ENCODE measurements at regions not wholly inside any gene's neighbourhood (a gene's known extent, or its start where the extent isn't known, plus 50 kb on each side); places are given as distances from the start of the nearest gene placed in this dataset.
A peak's percentile ranks its signal among the peaks of the same experiment; 100 is the strongest.

DNA sequence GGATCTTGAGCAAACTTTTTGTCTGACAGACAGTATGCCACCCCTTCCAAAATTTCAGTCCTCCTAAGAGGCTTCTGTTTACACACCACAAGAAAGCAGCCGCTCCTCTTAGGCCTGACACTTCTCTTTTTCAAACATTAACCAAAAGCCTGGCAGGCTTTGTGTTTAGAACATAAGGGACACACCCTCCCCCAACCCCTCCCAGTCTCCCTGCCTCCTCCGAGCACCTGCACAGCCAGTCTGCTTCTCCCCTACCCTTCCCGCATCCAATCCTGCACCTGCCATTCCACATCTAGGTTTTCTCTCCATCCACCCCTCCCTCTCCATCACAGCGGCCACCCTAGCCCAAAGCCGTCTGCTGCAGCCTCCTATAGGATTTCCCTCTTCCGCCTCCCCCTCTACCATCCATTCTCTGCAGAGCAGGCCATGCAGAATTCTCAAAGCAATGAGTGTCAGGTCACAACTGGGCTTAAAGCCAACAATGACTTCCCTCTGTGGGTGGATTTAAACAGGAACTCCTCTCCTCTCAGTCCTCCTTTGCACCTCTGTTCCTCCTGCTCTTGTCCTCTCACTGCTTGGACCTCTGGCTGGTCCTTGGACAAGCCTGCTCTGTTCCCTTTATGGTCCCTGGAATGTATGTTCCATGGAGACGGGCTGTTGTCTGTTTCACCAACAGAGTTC is 478.2 kb downstream of the NPHP4 start:
- no peak overlapping the region for H3K27ac Mint-ChIP-seq
- no peaks in the 10 kb centered on the region for H3K4me1 Mint-ChIP-seq
- POLR2A ChIA-PET = no interaction called here
- CTCF ChIA-PET = interaction anchor here (0.7 kb wide), 1 partner anchor 116 kb away, joined by 3 read pairs; no protein-coding TSS in a partner anchor
- H3K9me3 Mint-ChIP-seq = no peaks in the 10 kb centered on the region
- DNase-seq = no peak
- H3K4me3 Mint-ChIP-seq = no peak overlapping the region
- peaks cover 3% of the 10 kb centered on the region for H3K27me3 Mint-ChIP-seq
- H3K36me3 Mint-ChIP-seq (ENCODE audit: low read depth) = no peaks in the 10 kb centered on the region

DNA sequence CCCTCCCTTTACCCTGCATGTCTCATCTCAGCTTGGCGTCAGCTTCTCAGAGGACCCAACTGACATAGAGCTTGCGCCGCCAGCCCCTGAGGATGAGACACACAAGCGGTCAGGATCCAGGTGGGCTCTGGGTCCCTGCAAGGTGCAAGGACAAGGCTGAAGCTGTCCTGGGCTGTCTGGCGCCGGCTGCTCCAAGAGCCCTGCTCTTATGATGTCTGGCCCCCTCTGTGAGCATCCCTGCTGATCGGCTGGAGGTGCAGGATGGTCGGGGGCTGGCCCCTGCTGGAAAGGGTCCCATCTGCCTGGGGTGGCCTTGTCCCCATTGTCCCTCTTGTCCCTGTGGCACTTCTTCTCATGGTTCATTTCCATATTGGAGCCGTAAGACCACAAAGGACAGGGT is 479.0 kb downstream of the NPHP4 start:
- POLR2A ChIA-PET = no interaction called here
- Mint-ChIP-seq H3K9me3 (no peaks in the 10 kb centered on the region), H3K4me1 (no peaks in the 10 kb centered on the region), H3K27ac (no peak overlapping the region), H3K27me3 (peaks cover 3% of the 10 kb centered on the region), H3K36me3 (ENCODE audit: low read depth) (no peaks in the 10 kb centered on the region), H3K4me3 (no peak overlapping the region)
- DNase-seq = no peak
- CTCF ChIA-PET = no interaction called here

DNA sequence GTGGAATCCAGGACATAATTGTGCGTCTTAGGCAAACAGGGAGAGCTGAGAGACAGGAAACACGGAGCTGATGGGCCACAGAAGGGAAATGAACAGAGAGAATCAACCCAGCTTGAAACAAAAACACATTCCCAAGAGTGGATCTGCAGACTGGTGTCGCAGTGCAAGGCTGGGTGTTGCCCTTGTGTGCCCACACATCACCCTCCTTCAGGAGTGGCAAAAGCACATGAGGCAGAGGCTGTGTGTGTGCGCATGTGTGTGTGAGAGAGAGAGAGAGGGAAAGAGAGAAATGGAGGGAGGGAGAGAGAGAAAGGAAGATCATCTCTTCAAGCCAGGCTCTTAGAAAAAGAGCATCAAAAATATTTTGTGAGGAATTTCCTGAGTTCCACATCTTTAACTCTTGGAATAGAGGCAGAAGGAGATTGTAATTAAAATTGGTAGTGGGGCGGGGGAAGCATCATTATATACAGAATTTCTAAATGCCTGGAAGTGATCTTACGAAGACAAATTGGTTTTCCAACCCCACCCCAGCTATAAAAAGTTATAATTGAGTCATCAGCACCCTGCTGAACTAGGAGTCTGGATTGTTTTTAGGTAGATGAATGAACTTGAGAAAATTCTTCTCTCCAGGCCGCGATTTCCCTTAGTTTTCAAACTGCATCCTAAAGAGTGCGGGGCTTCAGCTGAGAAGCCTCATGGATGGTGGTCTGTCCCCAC is 480.7 kb downstream of the NPHP4 start:
- no peaks in the 10 kb centered on the region for H3K36me3 Mint-ChIP-seq (ENCODE audit: low read depth)
- DNase-seq = no peak
- H3K27ac Mint-ChIP-seq = no peak overlapping the region
- POLR2A ChIA-PET = no interaction called here
- peaks cover 3% of the 10 kb centered on the region for H3K27me3 Mint-ChIP-seq
- no peaks in the 10 kb centered on the region for H3K9me3 Mint-ChIP-seq
- H3K4me3 Mint-ChIP-seq = no peak overlapping the region
- CTCF ChIA-PET = interaction anchor here (0.5 to 2.7 kb wide), 3 partner anchors 10 to 463 kb away, joined by 3 to 9 read pairs (median 4); no protein-coding TSS in a partner anchor
- H3K4me1 Mint-ChIP-seq = no peaks in the 10 kb centered on the region

DNA sequence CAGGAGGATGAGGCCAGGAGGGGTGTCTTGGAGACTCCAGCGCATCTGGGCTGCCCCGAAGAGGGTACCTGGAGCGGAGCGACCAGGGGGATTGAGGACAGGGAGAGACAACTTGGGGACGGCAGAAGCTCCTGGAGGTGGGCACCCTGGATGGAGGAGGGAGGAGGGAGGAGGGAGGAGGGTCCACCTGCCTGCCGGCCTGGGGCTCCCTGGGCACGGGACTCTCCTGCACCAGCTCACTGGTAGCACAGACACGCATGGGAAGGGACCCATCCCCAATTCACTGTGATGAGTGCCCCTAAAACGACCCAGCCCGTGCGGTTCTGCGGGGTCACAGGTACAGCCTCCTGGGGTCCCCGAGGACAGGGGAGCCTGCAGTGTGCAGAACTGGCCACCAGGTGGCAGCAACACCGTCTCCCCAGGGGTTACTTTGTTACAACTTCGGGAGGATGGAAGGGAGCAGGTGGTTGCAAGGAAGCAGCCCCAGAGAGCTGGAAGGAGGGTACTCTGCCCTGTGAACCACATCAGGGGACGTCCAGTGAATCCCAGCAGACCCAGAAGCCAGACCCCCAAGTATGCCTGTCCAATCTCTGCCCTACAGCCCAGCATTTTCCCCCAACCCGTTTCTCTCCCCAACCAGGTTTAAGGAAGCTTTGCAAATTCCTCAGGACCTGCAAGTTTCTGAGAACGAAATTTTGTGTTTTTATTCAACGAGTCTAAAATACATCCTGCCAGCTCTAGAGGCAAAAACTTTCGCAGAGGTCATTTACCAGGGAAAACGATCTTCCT is 482.4 kb downstream of the NPHP4 start:
- Mint-ChIP-seq H3K4me1 (no peaks in the 10 kb centered on the region), H3K27me3 (peaks cover 3% of the 10 kb centered on the region), H3K9me3 (no peaks in the 10 kb centered on the region), H3K4me3 (no peak overlapping the region), H3K36me3 (ENCODE audit: low read depth) (no peaks in the 10 kb centered on the region), H3K27ac (no peak overlapping the region)
- CTCF ChIA-PET = interaction anchor here (1.1 to 2.7 kb wide), 3 partner anchors 15 to 465 kb away, joined by 3 to 9 read pairs (median 4); no protein-coding TSS in a partner anchor
- DNase-seq = peak; percentile 68
- POLR2A ChIA-PET = no interaction called here

DNA sequence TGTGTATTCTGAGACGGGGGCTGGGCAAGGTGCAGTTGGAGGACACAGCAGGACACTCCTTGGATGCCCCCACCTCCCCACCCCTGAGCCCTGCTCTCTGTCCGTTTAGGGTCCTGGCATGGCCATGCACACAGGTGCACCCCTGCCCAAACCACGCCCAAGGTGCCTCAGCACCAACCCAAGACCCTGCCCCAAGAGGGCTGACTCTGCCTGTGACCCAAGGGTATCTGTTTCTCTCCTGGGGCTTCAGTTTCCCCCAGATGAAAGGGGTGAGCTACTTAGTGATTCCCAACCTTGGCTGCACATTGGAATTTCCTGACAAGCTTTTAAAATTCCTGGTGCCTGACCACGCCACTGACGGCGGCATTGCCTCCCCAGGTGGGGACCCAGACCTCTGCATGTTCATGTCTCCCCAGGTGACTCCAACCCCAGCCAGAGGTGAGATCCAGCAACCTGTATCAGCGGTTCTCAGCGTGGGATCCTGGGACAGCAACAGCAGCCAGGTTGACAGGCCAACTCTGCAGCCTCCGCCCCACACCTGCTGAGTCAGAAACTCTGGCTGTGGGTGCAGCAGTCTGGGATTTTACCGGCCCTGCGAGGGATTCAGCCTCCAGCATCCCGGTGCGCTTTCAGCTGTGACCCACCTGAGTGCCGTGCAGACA is 483.4 kb downstream of the NPHP4 start:
- DNase-seq = no peak
- ChIA-PET CTCF (interaction anchor here (1.1 kb wide), 1 partner anchor 25 kb away, joined by 3 read pairs; no protein-coding TSS in a partner anchor), POLR2A (no interaction called here)
- Mint-ChIP-seq H3K9me3 (no peaks in the 10 kb centered on the region), H3K4me3 (no peak overlapping the region), H3K27ac (no peak overlapping the region), H3K27me3 (peaks cover 3% of the 10 kb centered on the region), H3K36me3 (ENCODE audit: low read depth) (no peaks in the 10 kb centered on the region), H3K4me1 (no peaks in the 10 kb centered on the region)

DNA sequence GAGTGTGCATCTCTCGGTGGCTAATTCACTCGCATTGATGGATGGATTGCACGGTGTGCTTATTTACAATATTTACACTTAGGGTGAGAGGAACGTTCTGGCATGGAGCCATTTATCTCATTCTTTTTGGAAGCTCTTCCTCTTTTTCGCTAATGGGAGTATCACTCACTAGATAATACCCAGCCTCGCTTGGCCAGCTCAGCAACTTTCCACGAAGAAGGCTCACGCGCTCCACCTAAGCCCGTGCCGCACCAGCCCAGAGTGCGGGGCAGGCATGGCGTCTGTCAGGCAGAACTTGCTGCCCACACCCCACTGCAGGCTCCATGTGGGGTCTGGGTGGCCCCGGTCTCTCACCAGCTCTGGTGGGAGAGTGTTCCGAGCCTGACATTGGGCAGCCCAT is 484.9 kb downstream of the NPHP4 start:
- H3K4me3 Mint-ChIP-seq = no peak overlapping the region
- H3K9me3 Mint-ChIP-seq = no peaks in the 10 kb centered on the region
- peaks cover 3% of the 10 kb centered on the region for H3K27me3 Mint-ChIP-seq
- no peak overlapping the region for H3K27ac Mint-ChIP-seq
- H3K4me1 Mint-ChIP-seq = no peaks in the 10 kb centered on the region
- no peak for DNase-seq
- POLR2A ChIA-PET = no interaction called here
- CTCF ChIA-PET = no interaction called here
- H3K36me3 Mint-ChIP-seq (ENCODE audit: low read depth) = no peaks in the 10 kb centered on the region

DNA sequence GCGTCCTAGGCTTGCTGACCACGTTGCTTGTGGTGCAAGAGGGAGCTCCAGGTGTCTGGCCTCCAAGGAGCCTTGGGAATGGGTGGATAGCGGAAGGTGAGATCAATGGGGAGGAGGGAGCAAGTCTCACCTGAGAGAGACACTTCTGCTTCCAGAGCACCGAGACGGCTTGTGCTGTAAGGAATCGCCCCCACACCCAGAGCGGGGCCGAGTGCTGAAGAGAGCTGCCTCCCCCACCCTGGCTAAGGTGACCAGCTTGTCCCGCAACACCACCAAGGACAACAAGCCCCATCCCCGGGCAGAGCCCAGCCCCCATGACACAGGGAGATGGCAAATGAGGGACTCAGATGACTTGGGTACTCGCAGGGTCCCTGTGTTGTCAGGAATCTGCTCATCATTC is 485.6 kb downstream of the NPHP4 start:
- POLR2A ChIA-PET = no interaction called here

DNA sequence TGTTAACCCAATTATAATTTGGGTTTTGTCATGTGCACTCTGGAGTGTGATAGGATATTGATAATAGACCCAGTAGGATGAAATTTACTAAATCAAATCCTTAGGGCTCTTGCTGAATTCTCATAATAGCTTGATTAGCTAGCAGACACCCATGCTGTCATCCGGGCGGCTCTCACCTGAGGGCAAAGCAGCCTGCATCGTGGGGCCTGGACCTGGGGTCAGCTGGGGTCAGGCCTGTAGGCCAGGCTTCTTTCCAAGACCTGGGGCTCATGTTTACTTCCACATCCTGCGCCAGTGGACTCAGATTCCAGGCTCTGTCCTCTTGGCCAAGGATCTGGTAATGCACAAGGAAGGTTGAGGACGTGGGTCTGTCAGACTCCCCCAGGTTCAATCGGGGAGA is 486.3 kb downstream of the NPHP4 start:
- H3K27me3 Mint-ChIP-seq = no peaks in the 10 kb centered on the region
- no peaks in the 10 kb centered on the region for H3K9me3 Mint-ChIP-seq
- H3K4me3 Mint-ChIP-seq = no peak overlapping the region
- no peaks in the 10 kb centered on the region for H3K4me1 Mint-ChIP-seq
- ChIA-PET POLR2A (no interaction called here), CTCF (no interaction called here)
- no peaks in the 10 kb centered on the region for H3K36me3 Mint-ChIP-seq (ENCODE audit: low read depth)
- H3K27ac Mint-ChIP-seq = no peak overlapping the region
- no peak for DNase-seq

More for the DNA sequence above, 485.6 kb downstream of the NPHP4 start:
- Mint-ChIP-seq H3K27ac (no peak overlapping the region), H3K4me1 (no peaks in the 10 kb centered on the region), H3K27me3 (peaks cover 3% of the 10 kb centered on the region), H3K36me3 (ENCODE audit: low read depth) (no peaks in the 10 kb centered on the region), H3K9me3 (no peaks in the 10 kb centered on the region), H3K4me3 (no peak overlapping the region)
- no peak for DNase-seq
- CTCF ChIA-PET = no interaction called here

DNA sequence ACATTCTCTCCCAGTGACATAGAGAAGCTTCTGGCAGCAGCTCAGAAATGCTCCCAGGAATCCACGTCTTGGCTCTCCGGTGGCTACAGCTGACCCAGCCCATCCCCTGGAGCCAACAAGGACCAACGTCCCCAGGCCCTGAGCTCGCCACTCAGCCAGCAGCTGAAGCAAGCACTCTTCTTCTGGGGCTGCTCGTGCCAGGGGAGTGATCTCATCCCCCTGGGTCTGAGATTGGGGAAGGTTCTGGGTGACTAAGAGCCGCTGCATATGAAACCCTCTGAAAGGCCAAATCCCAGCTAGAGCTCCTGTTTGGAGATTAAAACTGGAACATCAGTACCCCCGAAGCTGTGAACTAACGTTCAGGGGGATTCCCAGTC is 487.9 kb downstream of the NPHP4 start:
- POLR2A ChIA-PET = no interaction called here
- CTCF ChIA-PET = interaction anchor here (0.9 kb wide), 1 partner anchor 241 kb away, joined by 3 read pairs; no protein-coding TSS in a partner anchor
- Mint-ChIP-seq H3K36me3 (ENCODE audit: low read depth) (no peaks in the 10 kb centered on the region), H3K9me3 (no peaks in the 10 kb centered on the region), H3K4me1 (no peaks in the 10 kb centered on the region), H3K27ac (no peak overlapping the region), H3K4me3 (no peak overlapping the region), H3K27me3 (no peaks in the 10 kb centered on the region)
- no peak for DNase-seq

DNA sequence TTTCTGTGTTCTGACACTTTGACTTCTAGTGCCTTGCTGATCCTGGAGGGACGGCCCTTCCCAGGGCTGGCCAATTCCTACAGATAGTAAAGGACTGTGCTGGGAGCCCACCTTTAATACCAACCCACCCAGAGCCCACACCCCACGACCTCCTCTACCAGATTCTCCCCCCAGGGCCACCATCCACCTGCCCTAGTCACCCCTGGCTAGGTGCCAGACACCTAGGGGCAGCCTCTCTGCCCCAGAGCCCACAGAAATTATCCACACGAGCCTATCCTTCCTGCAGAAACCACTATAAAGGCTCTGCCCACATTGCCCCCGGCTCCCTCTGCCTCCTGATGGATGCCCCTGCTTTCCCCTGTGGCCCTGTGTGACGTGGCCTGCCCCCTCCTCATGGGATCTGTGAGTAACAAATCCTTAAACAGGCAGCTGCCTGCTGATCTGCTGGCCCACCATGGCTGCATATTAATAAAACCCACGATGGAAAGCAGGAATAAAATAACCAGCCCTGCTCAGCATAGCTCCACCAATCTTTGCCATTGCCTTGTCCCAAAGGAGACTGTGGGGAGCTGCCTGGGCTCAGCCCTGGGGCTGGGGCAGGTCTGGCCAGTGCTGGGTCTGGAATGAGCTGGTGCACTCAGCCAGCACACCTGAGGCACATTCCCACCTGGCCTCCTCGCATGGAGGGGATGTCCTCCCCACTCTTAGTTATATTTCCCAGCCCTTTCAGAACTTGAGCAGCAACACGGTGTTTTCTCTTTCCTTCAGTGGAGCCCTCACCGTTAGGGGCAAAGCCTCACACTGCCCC is 488.5 kb downstream of the NPHP4 start:
- Mint-ChIP-seq H3K27ac (no peak overlapping the region), H3K27me3 (no peaks in the 10 kb centered on the region), H3K36me3 (ENCODE audit: low read depth) (no peaks in the 10 kb centered on the region), H3K9me3 (no peaks in the 10 kb centered on the region), H3K4me1 (no peaks in the 10 kb centered on the region), H3K4me3 (no peak overlapping the region)
- no peak for DNase-seq
- ChIA-PET CTCF (no interaction called here), POLR2A (no interaction called here)

DNA sequence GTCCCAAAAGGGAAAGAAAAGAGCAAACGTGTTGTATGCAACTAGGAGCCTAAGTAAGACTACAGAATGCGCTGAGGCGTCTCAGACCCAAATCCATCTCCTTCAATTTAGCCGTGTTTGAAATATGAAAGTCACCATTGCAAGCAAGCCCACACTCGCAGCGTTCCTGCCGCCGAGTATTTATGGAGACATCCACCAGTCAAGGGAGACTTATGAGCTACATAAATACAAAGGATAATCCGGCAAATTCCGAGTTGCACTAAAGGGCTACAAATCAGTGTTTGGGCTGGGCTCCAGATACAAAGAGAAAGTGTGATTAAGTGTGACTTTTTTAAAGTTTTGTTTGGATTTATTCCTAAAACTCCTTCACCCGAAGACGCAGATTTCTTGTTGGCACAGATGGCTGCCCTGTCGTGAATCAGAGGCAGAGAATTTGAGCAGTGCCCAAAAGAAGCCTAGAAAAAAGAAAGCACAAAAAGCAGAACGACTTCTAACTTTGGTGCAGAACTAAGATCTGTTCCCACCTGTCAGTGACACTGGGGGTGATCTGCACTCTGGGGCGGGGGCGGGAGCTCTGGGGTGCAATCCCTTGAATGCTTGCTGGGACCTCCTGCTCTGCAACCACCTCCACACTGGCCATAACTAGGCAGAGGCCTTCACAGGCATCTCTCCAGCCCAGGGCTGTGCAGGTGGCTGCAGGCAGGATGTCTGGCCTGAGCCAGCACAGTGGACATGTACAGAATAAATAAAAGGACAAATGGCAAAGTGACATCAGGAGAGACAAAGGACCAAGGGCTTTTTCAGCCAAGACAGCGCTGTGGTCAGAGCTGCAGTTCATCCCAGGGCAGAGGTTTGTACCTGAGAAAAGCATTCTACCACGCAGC is 489.7 kb downstream of the NPHP4 start:
- H3K4me3 Mint-ChIP-seq = no peak overlapping the region
- ChIA-PET POLR2A (no interaction called here), CTCF (no interaction called here)
- H3K4me1 Mint-ChIP-seq = no peaks in the 10 kb centered on the region
- no peaks in the 10 kb centered on the region for H3K9me3 Mint-ChIP-seq
- H3K27ac Mint-ChIP-seq = no peak overlapping the region
- no peaks in the 10 kb centered on the region for H3K27me3 Mint-ChIP-seq
- no peaks in the 10 kb centered on the region for H3K36me3 Mint-ChIP-seq (ENCODE audit: low read depth)
- no peak for DNase-seq
